Right cardiac atrium (tissue), 5 donors: ENCODE measurements at regions not wholly inside any gene's neighbourhood (a gene's known extent, or its start where the extent isn't known, plus 50 kb on each side); places are given as distances from the start of the nearest gene placed in this dataset.

Experiments
- ATAC-seq, 2 donors: fragments of 200-7000 bp; cut with Tn5 transposase; one replicate each; pipeline versions ENCODE4 v1.8.0 to v1.9.1; 2020; ENCODE audit warnings: moderate library complexity in 2 of 2, mild to moderate bottlenecking in 1 of 2
- DNase-seq, 3 donors: peaks; one replicate each; pipeline ENCODE4 v3.0.0-alpha.2; 2020
- H3K27ac ChIP-seq: one replicate; pipeline ENCODE4 v1.5.1; 2013; ENCODE audit warnings: mild to moderate bottlenecking, low read length, control low read depth, moderate library complexity
- H3K27me3 ChIP-seq: one replicate; pipeline ENCODE4 v1.6.1; 2013; ENCODE audit not compliant: control insufficient read depth, insufficient read depth
- H3K4me1 ChIP-seq: one replicate; pipeline ENCODE4 v1.6.1; 2013; ENCODE audit warnings: low read length; ENCODE audit not compliant: control insufficient read depth, insufficient read depth
- H3K4me3 ChIP-seq: one replicate; pipeline ENCODE4 v1.5.1; 2013; ENCODE audit warnings: low read length, control low read depth
- H3K9me3 ChIP-seq: one replicate; pipeline ENCODE4 v1.6.1; 2013; ENCODE audit warnings: low read length; ENCODE audit not compliant: control insufficient read depth
- WGBS: extraction: QIAGEN DNeasy Blood & Tissue Kit; methylation state at CpG from one replicate; pipeline ENCODE4 v1.1.7; 2013; 5-methylcytosine and 5-hydroxymethylcytosine counted together
- intact Hi-C, 4 donors: fragments of 100-400 bp; cut with DNase I; formaldehyde crosslinking; loops; one replicate each; pipeline versions ENCODE4 v1.11.0 to v1.14.0; 2022 to 2023
- donor health status: healthy with polysubstance abuse.
- donor health status: DM: no; HTN: yes; CAD: no.
- donor health status: DM: no; HTN: no; CAD: no.
- donor health status: DM: no; HTN: yes; CAD: no; lungs with severe emphysema.
- donor health status: DM: yes; HTN: yes; CAD: no.

GRCh38 chr14:81927070-81927469, 393.4 kb upstream of the SEL1L start:
- WGBS, result 6% methylated on average over 1 of the region's 1 CpG
- H3K27ac ChIP-seq, result no peak overlapping the region
- no peak for DNase-seq

GRCh38 chr14:81931828-81932227, 398.2 kb upstream of the SEL1L start:
- intact Hi-C loops, result no loop called here
- no peaks in the 10 kb centered on the region for H3K27me3 ChIP-seq
- H3K9me3 ChIP-seq, result no peaks in the 10 kb centered on the region
- ATAC-seq, result no peak
- no peak overlapping the region for H3K4me3 ChIP-seq
- DNase-seq, result no peak
- H3K4me1 ChIP-seq, result no peaks in the 10 kb centered on the region
- no peak overlapping the region for H3K27ac ChIP-seq
- WGBS, result 78% methylated on average over 1 of the region's 1 CpG

More at GRCh38 chr14:81927070-81927469, 393.4 kb upstream of the SEL1L start:
- Histone ChIP-seq H3K27me3 (no peaks in the 10 kb centered on the region), H3K4me3 (no peak overlapping the region), H3K4me1 (no peaks in the 10 kb centered on the region), H3K9me3 (no peaks in the 10 kb centered on the region)
- ATAC-seq, result peak in 1 of 2 donors; percentile 45
- intact Hi-C loops, result no loop called here

GRCh38 chr14:81936348-81936747, 402.7 kb upstream of the SEL1L start:
- 36% methylated on average over 1 of the region's 1 CpG for WGBS
- Histone ChIP-seq H3K4me1 (no peaks in the 10 kb centered on the region), H3K27ac (no peak overlapping the region), H3K4me3 (no peak overlapping the region), H3K9me3 (no peaks in the 10 kb centered on the region), H3K27me3 (no peaks in the 10 kb centered on the region)
- intact Hi-C loops, result no loop called here
- peak in 1 of 3 donors; percentile 14 for DNase-seq
- ATAC-seq, result peak in 1 of 2 donors; percentile 50

GRCh38 chr14:81936902-81937301, 403.2 kb upstream of the SEL1L start:
- 18% methylated on average over 1 of the region's 1 CpG for WGBS
- no peaks in the 10 kb centered on the region for H3K27me3 ChIP-seq
- H3K9me3 ChIP-seq, result no peaks in the 10 kb centered on the region
- no peaks in the 10 kb centered on the region for H3K4me1 ChIP-seq
- H3K27ac ChIP-seq, result no peak overlapping the region
- DNase-seq (no peak), ATAC-seq (no peak)
- intact Hi-C loops, result no loop called here
- H3K4me3 ChIP-seq, result no peak overlapping the region

- Histone ChIP-seq H3K27ac (no peak overlapping the region), H3K27me3 (no peaks in the 10 kb centered on the region), H3K4me1 (no peaks in the 10 kb centered on the region), H3K9me3 (no peaks in the 10 kb centered on the region), H3K4me3 (no peak overlapping the region)
- WGBS, result 63% methylated on average over 3 of the region's 3 CpGs
- DNase-seq (no peak), ATAC-seq (no peak)
- intact Hi-C loops, result no loop called here
Observed at GRCh38 chr14:81938341-81938740, 404.7 kb upstream of the SEL1L start.

GRCh38 chr14:81940651-81941050, 407.0 kb upstream of the SEL1L start:
- no peak overlapping the region for H3K4me3 ChIP-seq
- 48% methylated on average over 1 of the region's 1 CpG for WGBS
- no peaks in the 10 kb centered on the region for H3K27me3 ChIP-seq
- H3K9me3 ChIP-seq, result no peaks in the 10 kb centered on the region
- H3K4me1 ChIP-seq, result no peaks in the 10 kb centered on the region
- no peak for DNase-seq
- intact Hi-C loops, result no loop called here
- ATAC-seq, result no peak
- H3K27ac ChIP-seq, result no peak overlapping the region

- H3K4me1 ChIP-seq, result no peaks in the 10 kb centered on the region
- H3K27ac ChIP-seq, result no peak overlapping the region
- DNase-seq, result no peak
- H3K4me3 ChIP-seq, result no peak overlapping the region
- H3K9me3 ChIP-seq, result no peaks in the 10 kb centered on the region
- H3K27me3 ChIP-seq, result no peaks in the 10 kb centered on the region
- intact Hi-C loops, result no loop called here
- no peak for ATAC-seq
Observed at GRCh38 chr14:81942071-81942470, 408.4 kb upstream of the SEL1L start.

- H3K4me1 ChIP-seq, result no peaks in the 10 kb centered on the region
- H3K27ac ChIP-seq, result no peak overlapping the region
- 40% methylated on average over 3 of the region's 3 CpGs for WGBS
- peak in 1 of 2 donors; percentile 54 for ATAC-seq
- intact Hi-C loops, result no loop called here
- no peaks in the 10 kb centered on the region for H3K9me3 ChIP-seq
- no peak overlapping the region for H3K4me3 ChIP-seq
- H3K27me3 ChIP-seq, result no peaks in the 10 kb centered on the region
- no peak for DNase-seq
Observed at GRCh38 chr14:81946375-81946774, 412.7 kb upstream of the SEL1L start.

- Histone ChIP-seq H3K27me3 (no peaks in the 10 kb centered on the region), H3K9me3 (no peaks in the 10 kb centered on the region), H3K4me3 (peak overlapping the region; percentile 15), H3K4me1 (no peaks in the 10 kb centered on the region), H3K27ac (peak overlapping the region; percentile 45)
- 32% methylated on average over 8 of the region's 8 CpGs for WGBS
- ATAC-seq, result peak; percentile 95 to 97
- intact Hi-C loops, result no loop called here
- peak; percentile 47 to 82 (median 62) for DNase-seq
Observed at GRCh38 chr14:81946834-81947798, 413.5 kb upstream of the SEL1L start.

GRCh38 chr14:81952917-81953316, 419.3 kb upstream of the SEL1L start:
- Histone ChIP-seq H3K4me1 (no peaks in the 10 kb centered on the region), H3K27me3 (no peaks in the 10 kb centered on the region), H3K27ac (no peak overlapping the region), H3K4me3 (no peak overlapping the region), H3K9me3 (no peaks in the 10 kb centered on the region)
- ATAC-seq (no peak), DNase-seq (peak in 1 of 3 donors; percentile 7)
- 84% methylated on average over 2 of the region's 2 CpGs for WGBS
- intact Hi-C loops, result no loop called here

GRCh38 chr14:81953419-81953818, 419.8 kb upstream of the SEL1L start:
- DNase-seq, result no peak
- Histone ChIP-seq H3K27me3 (no peaks in the 10 kb centered on the region), H3K4me1 (no peaks in the 10 kb centered on the region), H3K27ac (no peak overlapping the region), H3K4me3 (no peak overlapping the region), H3K9me3 (no peaks in the 10 kb centered on the region)
- intact Hi-C loops, result no loop called here
- no peak for ATAC-seq
- WGBS, result 71% methylated on average over 3 of the region's 3 CpGs
